ENCODE measurements at regions not wholly inside any gene's neighbourhood (a gene's known extent, or its start where the extent isn't known, plus 50 kb on each side); places are given as distances from the start of the nearest gene placed in this dataset.

- no peaks in the 10 kb centered on the region for H3K27me3 ChIP-seq (ENCODE audit: control insufficient read depth in 1 of 2, insufficient read depth in 2 of 2, low read length in 2 of 2)
- DNase-seq, result no peak
- no peak overlapping the region for H3K27ac ChIP-seq (ENCODE audit: low read depth in 1 of 2, low read length in 2 of 2)
- intact Hi-C loops (cut with DNase I, micrococcal nuclease), result no loop called here
- POLR2A ChIA-PET, result no interaction called here
- H3K36me3 Mint-ChIP-seq (ENCODE audit: low read depth), result no peaks in the 10 kb centered on the region
- no peaks in the 10 kb centered on the region for H3K27me3 Mint-ChIP-seq
- no peak for TF ChIP-seq CTCF (IDR thresholded peaks at IDR 0.05)
- H3K4me1 ChIP-seq (ENCODE audit: insufficient read depth, low read length), result no peaks in the 10 kb centered on the region
- H3K27ac Mint-ChIP-seq, result no peak overlapping the region
- no peaks in the 10 kb centered on the region for H3K4me1 Mint-ChIP-seq (ENCODE audit: low read depth)
- H3K9me3 Mint-ChIP-seq, result no peaks in the 10 kb centered on the region
- H3K4me3 Mint-ChIP-seq, result no peak overlapping the region
- H3K9me3 ChIP-seq (ENCODE audit: control insufficient read depth in 1 of 2, insufficient read depth in 1 of 2, low read length in 2 of 2), result peaks cover 0 to 5% of the 10 kb centered on the region in 2 experiments
- ATAC-seq (ENCODE audit: poor library complexity), result no peak
- H3K4me3 ChIP-seq (ENCODE audit: low read length), result no peak overlapping the region
- H3K36me3 ChIP-seq (ENCODE audit: insufficient read depth, low read length), result no peaks in the 10 kb centered on the region
- CTCF ChIA-PET, result no interaction called here
Measured at GRCh38 chr6:163897030-163897429, 482.5 kb downstream of the QKI start.

- Histone ChIP-seq H3K27ac (ENCODE audit: low read depth in 1 of 2, low read length in 2 of 2) (no peak overlapping the region), H3K4me1 (ENCODE audit: insufficient read depth, low read length) (no peaks in the 10 kb centered on the region), H3K27me3 (ENCODE audit: control insufficient read depth in 1 of 2, insufficient read depth in 2 of 2, low read length in 2 of 2) (no peaks in the 10 kb centered on the region), H3K36me3 (ENCODE audit: insufficient read depth, low read length) (no peaks in the 10 kb centered on the region), H3K9me3 (ENCODE audit: control insufficient read depth in 1 of 2, insufficient read depth in 1 of 2, low read length in 2 of 2) (peaks cover 0 to 5% of the 10 kb centered on the region in 2 experiments), H3K4me3 (ENCODE audit: low read length) (no peak overlapping the region)
- Mint-ChIP-seq H3K4me1 (ENCODE audit: low read depth) (no peaks in the 10 kb centered on the region), H3K4me3 (no peak overlapping the region), H3K36me3 (ENCODE audit: low read depth) (no peaks in the 10 kb centered on the region), H3K9me3 (no peaks in the 10 kb centered on the region), H3K27me3 (no peaks in the 10 kb centered on the region), H3K27ac (no peak overlapping the region)
- intact Hi-C loops (cut with DNase I, micrococcal nuclease), result no loop called here
- no peak for TF ChIP-seq CTCF (IDR thresholded peaks at IDR 0.05)
- ATAC-seq (ENCODE audit: poor library complexity) (no peak), DNase-seq (no peak)
- ChIA-PET CTCF (no interaction called here), POLR2A (no interaction called here)
Measured at GRCh38 chr6:163895162-163895561, 480.6 kb downstream of the QKI start.

- no peak overlapping the region for H3K4me3 ChIP-seq (ENCODE audit: low read length)
- Mint-ChIP-seq H3K4me1 (ENCODE audit: low read depth) (no peaks in the 10 kb centered on the region), H3K27me3 (no peaks in the 10 kb centered on the region), H3K9me3 (no peaks in the 10 kb centered on the region), H3K27ac (no peak overlapping the region), H3K4me3 (no peak overlapping the region), H3K36me3 (ENCODE audit: low read depth) (no peaks in the 10 kb centered on the region)
- intact Hi-C loops (cut with DNase I, micrococcal nuclease), result no loop called here
- no peak overlapping the region for H3K27ac ChIP-seq (ENCODE audit: low read depth in 1 of 2, low read length in 2 of 2)
- H3K36me3 ChIP-seq (ENCODE audit: insufficient read depth, low read length), result no peaks in the 10 kb centered on the region
- ChIA-PET CTCF (no interaction called here), POLR2A (no interaction called here)
- DNase-seq (no peak), ATAC-seq (ENCODE audit: poor library complexity) (no peak)
- no peak for TF ChIP-seq CTCF (IDR thresholded peaks at IDR 0.05)
- H3K27me3 ChIP-seq (ENCODE audit: control insufficient read depth in 1 of 2, insufficient read depth in 2 of 2, low read length in 2 of 2), result no peaks in the 10 kb centered on the region
- peaks cover 0 to 4% of the 10 kb centered on the region in 2 experiments for H3K9me3 ChIP-seq (ENCODE audit: control insufficient read depth in 1 of 2, insufficient read depth in 1 of 2, low read length in 2 of 2)
- no peaks in the 10 kb centered on the region for H3K4me1 ChIP-seq (ENCODE audit: insufficient read depth, low read length)
Measured at GRCh38 chr6:163893609-163894189, 479.2 kb downstream of the QKI start.

All from CD4-positive, alpha-beta T cell (primary cell).